ENCODE measurements at regions not wholly inside any gene's neighbourhood (a gene's known extent, or its start where the extent isn't known, plus 50 kb on each side); places are given as distances from the start of the nearest gene placed in this dataset.

DNA sequence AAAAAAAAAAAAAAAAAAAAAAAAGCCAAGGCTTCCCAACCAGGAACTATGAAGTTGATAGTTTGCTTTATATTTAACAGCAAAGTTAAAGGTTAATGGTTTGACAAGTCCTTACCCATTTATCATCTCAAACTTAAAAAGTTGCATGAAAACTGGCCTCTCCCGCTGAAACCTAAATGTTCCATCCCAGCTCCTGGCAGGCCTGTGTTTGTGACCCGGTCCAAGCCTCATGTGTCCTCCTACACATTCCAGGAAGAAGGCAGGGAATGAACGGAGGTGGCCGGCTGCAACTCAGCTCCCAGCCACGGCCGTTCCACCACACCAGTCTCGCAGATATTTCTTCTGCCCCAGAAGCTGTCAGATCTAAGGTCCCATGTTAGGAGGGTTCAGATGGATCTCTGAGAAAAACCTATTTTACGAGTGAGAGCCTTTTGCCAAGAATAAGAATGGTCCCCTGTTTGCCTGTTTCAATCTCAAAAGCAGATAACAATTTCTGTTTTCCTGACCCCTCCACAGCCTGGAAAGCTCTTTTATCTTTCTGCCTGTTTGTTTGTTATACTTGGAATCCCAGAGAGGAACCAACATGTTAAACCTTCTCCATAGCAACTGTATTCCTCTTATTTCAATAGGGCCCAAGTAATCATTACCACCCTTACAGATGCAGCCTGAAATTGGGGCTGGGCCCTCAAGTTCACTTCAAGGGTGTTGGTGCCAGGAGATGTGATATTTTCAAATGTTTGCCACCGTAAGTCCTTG lies 56.5 kb downstream of the KCTD12 start:
- DNase-seq (no peak), ATAC-seq (no peak)
- Histone ChIP-seq H3K4me1 (peaks cover 8% of the 10 kb centered on the region), H3K4me3 (no peak overlapping the region), H3K27me3 (no peaks in the 10 kb centered on the region), H3K36me3 (no peaks in the 10 kb centered on the region), H3K27ac (no peak overlapping the region), H3K9me3 (no peaks in the 10 kb centered on the region)
- intact Hi-C loops (cut with DNase I): no loop called here
- TF ChIP-seq, protein P1, sequence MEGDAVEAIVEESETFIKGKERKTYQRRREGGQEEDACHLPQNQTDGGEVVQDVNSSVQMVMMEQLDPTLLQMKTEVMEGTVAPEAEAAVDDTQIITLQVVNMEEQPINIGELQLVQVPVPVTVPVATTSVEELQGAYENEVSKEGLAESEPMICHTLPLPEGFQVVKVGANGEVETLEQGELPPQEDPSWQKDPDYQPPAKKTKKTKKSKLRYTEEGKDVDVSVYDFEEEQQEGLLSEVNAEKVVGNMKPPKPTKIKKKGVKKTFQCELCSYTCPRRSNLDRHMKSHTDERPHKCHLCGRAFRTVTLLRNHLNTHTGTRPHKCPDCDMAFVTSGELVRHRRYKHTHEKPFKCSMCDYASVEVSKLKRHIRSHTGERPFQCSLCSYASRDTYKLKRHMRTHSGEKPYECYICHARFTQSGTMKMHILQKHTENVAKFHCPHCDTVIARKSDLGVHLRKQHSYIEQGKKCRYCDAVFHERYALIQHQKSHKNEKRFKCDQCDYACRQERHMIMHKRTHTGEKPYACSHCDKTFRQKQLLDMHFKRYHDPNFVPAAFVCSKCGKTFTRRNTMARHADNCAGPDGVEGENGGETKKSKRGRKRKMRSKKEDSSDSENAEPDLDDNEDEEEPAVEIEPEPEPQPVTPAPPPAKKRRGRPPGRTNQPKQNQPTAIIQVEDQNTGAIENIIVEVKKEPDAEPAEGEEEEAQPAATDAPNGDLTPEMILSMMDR (IDR thresholded peaks at IDR 0.05): no peak

DNA sequence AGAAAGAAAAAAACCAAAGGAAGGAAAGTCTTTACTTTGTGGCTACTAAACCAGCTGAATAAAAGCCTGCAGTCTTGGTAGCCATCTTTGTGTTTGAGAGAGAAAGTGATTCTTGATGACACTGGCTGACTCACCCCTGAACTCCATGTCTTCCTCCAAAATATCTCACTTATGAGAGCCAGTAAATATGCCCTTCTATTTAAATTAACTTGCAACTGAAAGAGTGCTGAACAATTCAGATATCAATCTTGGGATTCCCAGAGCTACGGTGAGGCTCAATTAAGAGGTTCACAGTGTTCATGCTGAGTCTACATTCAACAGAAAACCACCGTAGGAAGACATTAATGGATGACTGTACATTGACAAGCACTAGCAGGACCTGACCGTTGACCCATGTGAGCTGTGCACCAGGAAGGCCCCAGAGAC lies 57.9 kb downstream of the KCTD12 start:
- intact Hi-C loops (cut with DNase I): no loop called here

DNA sequence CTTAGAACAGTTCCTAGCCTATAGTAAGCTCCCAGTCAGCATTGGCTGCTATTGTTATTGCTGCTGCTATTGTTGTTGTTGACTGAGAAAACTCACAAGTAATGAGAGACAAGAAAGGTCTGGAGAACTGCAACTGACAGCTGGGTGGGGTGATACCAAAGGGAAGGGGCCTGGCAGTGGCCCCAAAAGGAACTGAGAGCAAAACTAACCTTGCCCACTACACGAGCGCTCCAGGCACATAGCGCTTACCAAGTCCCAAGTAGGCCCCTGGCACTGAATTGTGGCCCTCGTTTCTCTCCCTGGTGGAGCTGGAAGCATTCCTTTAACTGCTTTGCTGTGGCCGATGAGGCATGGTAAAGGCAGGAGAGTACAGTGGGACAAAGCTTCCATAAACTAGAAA lies 59.7 kb downstream of the KCTD12 start:
- DNase-seq (no peak), ATAC-seq (no peak)
- Histone ChIP-seq H3K9me3 (no peaks in the 10 kb centered on the region), H3K4me3 (no peak overlapping the region), H3K27me3 (no peaks in the 10 kb centered on the region), H3K36me3 (no peaks in the 10 kb centered on the region), H3K4me1 (peaks cover 8% of the 10 kb centered on the region), H3K27ac (no peak overlapping the region)
- TF ChIP-seq, protein P1 (IDR thresholded peaks at IDR 0.05): no peak
- intact Hi-C loops (cut with DNase I): no loop called here

More for the DNA sequence above, 57.9 kb downstream of the KCTD12 start:
- H3K36me3 ChIP-seq: no peaks in the 10 kb centered on the region
- peaks cover 8% of the 10 kb centered on the region for H3K4me1 ChIP-seq
- no peak overlapping the region for H3K4me3 ChIP-seq
- TF ChIP-seq, protein P1 (IDR thresholded peaks at IDR 0.05): no peak
- H3K27ac ChIP-seq: no peak overlapping the region
- H3K9me3 ChIP-seq: no peaks in the 10 kb centered on the region
- no peak for ATAC-seq
- no peak for DNase-seq
- H3K27me3 ChIP-seq: no peaks in the 10 kb centered on the region

DNA sequence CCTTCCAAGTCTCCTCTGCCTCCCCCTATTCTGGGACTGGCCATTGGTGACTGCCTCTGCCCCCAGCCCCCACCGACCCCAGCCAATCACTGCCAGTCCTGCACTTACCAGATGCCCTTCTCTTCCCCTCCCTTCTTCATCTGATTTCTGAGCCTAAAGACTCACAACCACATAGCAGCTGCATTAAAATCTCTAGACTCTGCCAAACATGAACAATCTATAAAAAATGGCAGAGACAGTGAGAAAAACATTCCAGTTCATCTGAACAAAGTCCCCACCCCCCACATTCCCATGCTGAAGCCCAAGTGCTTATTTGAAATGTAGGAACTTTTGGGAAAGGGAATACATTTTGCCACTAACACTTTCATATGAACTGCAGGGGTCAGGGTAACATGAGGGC lies 60.8 kb downstream of the KCTD12 start:
- TF ChIP-seq, protein P1 (IDR thresholded peaks at IDR 0.05): no peak
- intact Hi-C loops (cut with DNase I): no loop called here
- H3K36me3 ChIP-seq: no peaks in the 10 kb centered on the region
- no peaks in the 10 kb centered on the region for H3K9me3 ChIP-seq
- H3K4me1 ChIP-seq: peaks cover 8% of the 10 kb centered on the region
- H3K27me3 ChIP-seq: no peaks in the 10 kb centered on the region
- H3K27ac ChIP-seq: no peak overlapping the region
- no peak for DNase-seq
- no peak overlapping the region for H3K4me3 ChIP-seq
- no peak for ATAC-seq

DNA sequence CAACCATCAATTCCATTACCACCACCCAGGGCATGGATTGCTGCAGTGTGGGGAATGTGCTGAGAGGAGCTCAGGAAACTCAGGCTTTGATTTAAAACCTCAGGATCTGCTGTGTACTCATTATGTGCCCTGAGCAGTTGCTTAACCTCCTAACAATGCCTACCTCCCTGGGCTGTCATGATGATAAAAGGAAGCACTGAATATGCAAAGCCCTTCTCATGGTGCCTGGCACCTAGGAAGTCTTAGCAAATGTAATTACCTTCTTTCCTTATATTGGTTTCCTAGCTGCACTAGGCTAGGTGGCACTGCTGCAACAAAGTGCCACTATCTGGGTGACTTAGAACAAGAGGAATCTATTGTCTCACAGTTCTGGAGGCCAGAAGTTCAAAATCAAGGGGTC lies 62.2 kb downstream of the KCTD12 start:
- no peak overlapping the region for H3K4me3 ChIP-seq
- intact Hi-C loops (cut with DNase I): no loop called here
- no peak for DNase-seq
- no peak overlapping the region for H3K27ac ChIP-seq
- H3K36me3 ChIP-seq: no peaks in the 10 kb centered on the region
- ATAC-seq: no peak
- no peaks in the 10 kb centered on the region for H3K9me3 ChIP-seq
- peaks cover 1% of the 10 kb centered on the region for H3K4me1 ChIP-seq
- no peaks in the 10 kb centered on the region for H3K27me3 ChIP-seq
- TF ChIP-seq, protein P1 (IDR thresholded peaks at IDR 0.05): no peak
